CD8-positive, alpha-beta memory T cell (primary cell): ENCODE measurements at regions not wholly inside any gene's neighbourhood (a gene's known extent, or its start where the extent isn't known, plus 50 kb on each side); places are given as distances from the start of the nearest gene placed in this dataset.
A peak's percentile ranks its signal among the peaks of the same experiment; 100 is the strongest.

Experiments used
- CTCF ChIA-PET: fragments of 350-600 bp; sonication (Branson Sonifier 250); formaldehyde crosslinking; loops from one replicate; lab custom pipeline; 2021; ENCODE audit warnings: antibody characterized with exemption; lab: Charles Lee
- POLR2A ChIA-PET: fragments of 350-600 bp; sonication (Branson Sonifier 250); formaldehyde crosslinking; loops from one replicate; lab custom pipeline; 2021; ENCODE audit warnings: antibody characterized with exemption; lab: Charles Lee
- DNase-seq, 5 donors: peaks; one replicate each; pipeline versions ENCODE4 v3.0.0 to v3.0.0-alpha.2; 2020 to 2022; ENCODE audit warnings: mixed read lengths in 1 of 5
- H3K27ac ChIP-seq: one replicate; pipeline ENCODE4 v1.7.0; 2013; ENCODE audit warnings: low read depth, mild to moderate bottlenecking, low read length, moderate library complexity
- H3K27me3 ChIP-seq: 2 replicates; pipeline ENCODE4 v1.7.0; 2013; ENCODE audit warnings: low read length, mild to moderate bottlenecking; ENCODE audit not compliant: insufficient read depth, poor library complexity, severe bottlenecking
- H3K36me3 ChIP-seq: 2 replicates; pipeline ENCODE4 v1.7.0; 2013; ENCODE audit warnings: mild to moderate bottlenecking, low read length, moderate library complexity; ENCODE audit not compliant: insufficient read depth
- H3K4me1 ChIP-seq: 2 replicates; pipeline ENCODE4 v1.7.0; 2013; ENCODE audit warnings: mild to moderate bottlenecking, low read length, moderate library complexity; ENCODE audit not compliant: insufficient read depth
- H3K4me3 ChIP-seq: 2 replicates; pipeline ENCODE4 v1.7.0; 2013; ENCODE audit warnings: mild to moderate bottlenecking, low read length
- H3K9me3 ChIP-seq: 2 replicates; pipeline ENCODE4 v1.7.0; 2013; ENCODE audit warnings: mild to moderate bottlenecking, low read length
- H3K27ac Mint-ChIP-seq, 8 donors: one replicate each; pipeline ENCODE4 v1.8.0; 2020 to 2021; ENCODE audit warnings: mixed read lengths in 8 of 8, mild to moderate bottlenecking in 6 of 8, inconsistent platforms in 3 of 8, moderate library complexity in 3 of 8
- H3K27me3 Mint-ChIP-seq, 2 donors: one replicate each; pipeline ENCODE4 v1.8.0; 2020 to 2021; ENCODE audit warnings: mixed read lengths in 2 of 2, mild to moderate bottlenecking in 1 of 2, moderate library complexity in 1 of 2
- H3K36me3 Mint-ChIP-seq, 3 donors: one replicate each; pipeline ENCODE4 v1.8.0; 2020 to 2021; ENCODE audit warnings: mixed read lengths in 3 of 3, inconsistent platforms in 1 of 3, mild to moderate bottlenecking in 1 of 3
- H3K4me1 Mint-ChIP-seq, 3 donors: one replicate each; pipeline ENCODE4 v1.8.0; 2020 to 2021; ENCODE audit warnings: mixed read lengths in 3 of 3, inconsistent platforms in 1 of 3, mild to moderate bottlenecking in 1 of 3
- H3K4me3 Mint-ChIP-seq, 7 donors: one replicate each; pipeline ENCODE4 v1.8.0; 2020 to 2021; ENCODE audit warnings: mixed read lengths in 7 of 7, mild to moderate bottlenecking in 6 of 7, moderate library complexity in 4 of 7, inconsistent platforms in 2 of 7
- H3K9me3 Mint-ChIP-seq, 5 donors: one replicate each; pipeline ENCODE4 v1.8.0; 2020 to 2022; ENCODE audit warnings: mixed read lengths in 5 of 5, mild to moderate bottlenecking in 3 of 5, moderate library complexity in 2 of 5, inconsistent platforms in 1 of 5

DNA sequence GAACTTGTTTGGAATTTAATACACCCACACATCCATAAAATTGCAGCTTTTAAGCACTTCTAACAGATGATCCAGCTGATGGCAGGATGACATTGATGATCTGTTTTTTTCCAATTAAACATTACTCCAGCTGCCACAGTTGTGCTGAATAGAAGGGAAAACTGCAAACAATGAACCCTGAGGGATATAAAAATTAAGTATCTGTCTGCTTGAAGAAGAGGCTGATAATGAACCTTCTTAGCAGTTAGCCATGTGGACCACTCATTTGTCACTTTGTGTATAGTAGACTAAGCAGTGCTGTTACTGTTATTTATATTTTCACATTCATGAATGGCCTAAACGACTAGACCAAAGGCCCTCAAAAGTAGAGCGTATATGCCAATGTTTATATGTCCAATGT lies 1201.0 kb upstream of the LRRTM1 start:
- Histone ChIP-seq H3K4me3 (no peak overlapping the region), H3K27ac (no peak overlapping the region), H3K4me1 (no peaks in the 10 kb centered on the region), H3K27me3 (no peaks in the 10 kb centered on the region), H3K36me3 (no peaks in the 10 kb centered on the region), H3K9me3 (no peaks in the 10 kb centered on the region)
- no peaks in the 10 kb centered on the region for H3K36me3 Mint-ChIP-seq
- ChIA-PET CTCF (no interaction called here), POLR2A (no interaction called here)
- no peaks in the 10 kb centered on the region for H3K4me1 Mint-ChIP-seq
- no peaks in the 10 kb centered on the region for H3K27me3 Mint-ChIP-seq
- H3K27ac Mint-ChIP-seq: no peak overlapping the region
- no peak for DNase-seq
- no peak overlapping the region for H3K4me3 Mint-ChIP-seq
- peaks cover 0 to 27% (median 7%) of the 10 kb centered on the region in 5 donors for H3K9me3 Mint-ChIP-seq

DNA sequence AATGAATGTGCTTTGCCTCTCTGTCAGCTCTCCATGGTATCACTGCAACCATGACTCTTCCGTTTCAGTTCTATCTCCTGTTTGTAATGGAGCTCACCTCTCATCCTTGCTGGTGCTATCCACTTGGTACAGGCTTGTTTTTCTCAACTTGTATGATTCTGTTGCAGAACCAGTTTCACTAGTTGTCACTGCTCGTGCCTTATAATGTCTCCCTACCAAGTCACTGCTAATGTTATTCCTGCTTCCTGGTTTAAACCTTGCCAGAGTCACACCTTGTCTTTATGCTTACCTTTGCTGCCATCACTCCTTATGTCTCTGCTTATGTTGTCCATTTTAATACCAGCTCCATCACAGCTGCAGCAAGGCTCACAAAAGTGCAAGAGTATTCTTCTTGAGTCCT lies 1191.0 kb upstream of the LRRTM1 start:
- no peaks in the 10 kb centered on the region for H3K36me3 Mint-ChIP-seq
- CTCF ChIA-PET: no interaction called here
- Histone ChIP-seq H3K27ac (no peak overlapping the region), H3K4me1 (no peaks in the 10 kb centered on the region), H3K4me3 (no peak overlapping the region), H3K27me3 (no peaks in the 10 kb centered on the region), H3K36me3 (no peaks in the 10 kb centered on the region), H3K9me3 (no peaks in the 10 kb centered on the region)
- H3K9me3 Mint-ChIP-seq: peaks cover 7 to 59% (median 24%) of the 10 kb centered on the region in 5 donors
- no peaks in the 10 kb centered on the region for H3K4me1 Mint-ChIP-seq
- no peak for DNase-seq
- no peak overlapping the region for H3K4me3 Mint-ChIP-seq
- H3K27ac Mint-ChIP-seq: no peak overlapping the region
- no peaks in the 10 kb centered on the region for H3K27me3 Mint-ChIP-seq
- POLR2A ChIA-PET: no interaction called here

DNA sequence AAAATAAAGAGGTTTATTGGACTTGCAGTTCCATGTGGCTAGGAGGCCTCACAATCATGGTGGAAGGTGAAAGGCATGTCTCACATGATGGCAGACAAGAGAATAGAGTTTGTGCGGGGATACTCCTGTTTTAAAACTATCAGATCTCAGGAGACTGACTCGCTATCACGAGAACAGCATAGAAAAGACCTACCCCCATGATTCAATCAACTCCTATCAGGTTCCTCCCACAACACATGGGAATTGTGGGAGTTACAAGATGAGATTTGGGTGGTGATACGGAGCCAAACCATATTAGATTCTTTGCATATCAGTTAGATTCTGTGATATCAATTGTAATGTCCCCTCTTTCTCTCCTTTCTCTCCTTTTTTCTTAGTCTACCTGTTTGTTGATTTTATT lies 1178.7 kb upstream of the LRRTM1 start:
- Mint-ChIP-seq H3K27me3 (no peaks in the 10 kb centered on the region), H3K9me3 (peaks cover 6 to 34% (median 26%) of the 10 kb centered on the region in 5 donors), H3K4me3 (no peak overlapping the region), H3K36me3 (no peaks in the 10 kb centered on the region), H3K27ac (no peak overlapping the region), H3K4me1 (no peaks in the 10 kb centered on the region)
- Histone ChIP-seq H3K27ac (no peak overlapping the region), H3K9me3 (no peaks in the 10 kb centered on the region), H3K36me3 (no peaks in the 10 kb centered on the region), H3K27me3 (no peaks in the 10 kb centered on the region), H3K4me3 (no peak overlapping the region), H3K4me1 (no peaks in the 10 kb centered on the region)
- CTCF ChIA-PET: no interaction called here
- no peak for DNase-seq
- POLR2A ChIA-PET: no interaction called here

DNA sequence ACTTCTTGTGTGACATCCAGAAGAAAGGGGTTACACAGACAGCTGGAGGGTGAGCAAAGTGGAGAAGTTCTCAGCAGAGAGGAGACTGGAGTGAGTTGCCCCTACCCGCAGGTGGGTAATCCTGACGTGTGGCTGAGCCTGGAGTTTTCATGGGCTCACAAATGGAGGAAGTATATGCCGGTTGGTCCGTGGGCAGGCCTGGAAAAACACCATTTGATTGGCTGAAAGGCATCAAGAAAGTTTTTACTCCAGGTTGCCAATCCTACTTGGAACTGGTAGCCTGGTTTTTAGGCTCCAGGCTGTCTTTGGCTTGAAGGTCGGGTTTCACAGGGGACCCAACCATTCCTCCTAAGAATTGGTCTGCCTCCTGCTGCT lies 1177.4 kb upstream of the LRRTM1 start:
- no peaks in the 10 kb centered on the region for H3K36me3 ChIP-seq
- no peak overlapping the region for H3K27ac ChIP-seq
- Mint-ChIP-seq H3K4me1 (no peaks in the 10 kb centered on the region), H3K27ac (no peak overlapping the region), H3K27me3 (no peaks in the 10 kb centered on the region), H3K4me3 (peak overlapping the region in 1 of 7 donors; percentile 1), H3K36me3 (no peaks in the 10 kb centered on the region), H3K9me3 (peaks cover 9 to 33% (median 21%) of the 10 kb centered on the region in 5 donors)
- no peak overlapping the region for H3K4me3 ChIP-seq
- ChIA-PET POLR2A (no interaction called here), CTCF (no interaction called here)
- H3K4me1 ChIP-seq: no peaks in the 10 kb centered on the region
- no peak for DNase-seq
- no peaks in the 10 kb centered on the region for H3K27me3 ChIP-seq
- no peaks in the 10 kb centered on the region for H3K9me3 ChIP-seq

DNA sequence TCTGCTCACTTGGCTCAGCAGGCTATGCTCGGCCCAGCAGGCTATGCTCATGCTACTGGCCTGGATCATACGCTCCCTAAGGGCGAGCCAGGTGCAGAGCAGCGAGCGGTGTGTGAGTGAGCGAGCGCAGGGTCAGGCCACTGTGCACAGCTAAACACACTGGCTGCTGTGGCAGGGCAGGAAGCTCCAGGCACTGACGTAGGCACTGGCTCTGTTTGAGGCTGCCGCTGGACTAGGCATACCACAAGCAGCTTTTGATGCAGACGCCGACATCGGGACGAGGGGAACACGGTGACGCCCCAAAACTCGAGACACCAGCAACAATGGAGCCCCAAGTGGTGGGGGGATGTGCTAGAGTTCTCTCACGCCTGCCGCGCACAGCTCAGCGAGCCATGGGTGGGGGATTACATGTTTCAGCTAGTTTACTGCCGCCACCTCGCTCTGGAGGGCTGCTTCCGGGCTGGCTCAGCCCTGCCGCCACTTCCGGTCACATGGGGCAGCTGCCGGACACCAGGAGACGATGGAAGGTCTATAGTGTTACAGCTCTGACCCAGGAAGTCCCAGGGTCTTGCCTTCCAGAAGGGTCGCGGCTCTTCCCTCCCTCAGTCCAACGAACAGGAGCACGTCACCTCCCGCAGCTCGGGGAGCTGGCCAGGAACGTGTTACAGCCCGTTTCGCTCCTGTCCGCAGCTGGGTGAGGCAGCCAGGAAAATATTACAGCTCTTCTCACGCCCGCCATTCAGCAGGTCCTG lies 1176.9 kb upstream of the LRRTM1 start:
- H3K4me1 ChIP-seq: no peaks in the 10 kb centered on the region
- DNase-seq: no peak
- ChIA-PET CTCF (no interaction called here), POLR2A (no interaction called here)
- Mint-ChIP-seq H3K9me3 (peaks cover 9 to 32% (median 21%) of the 10 kb centered on the region in 5 donors), H3K36me3 (no peaks in the 10 kb centered on the region), H3K4me1 (no peaks in the 10 kb centered on the region), H3K4me3 (peak overlapping the region in 1 of 7 donors; percentile 1), H3K27ac (no peak overlapping the region), H3K27me3 (no peaks in the 10 kb centered on the region)
- H3K9me3 ChIP-seq: no peaks in the 10 kb centered on the region
- H3K36me3 ChIP-seq: no peaks in the 10 kb centered on the region
- H3K27ac ChIP-seq: no peak overlapping the region
- H3K4me3 ChIP-seq: no peak overlapping the region
- H3K27me3 ChIP-seq: no peaks in the 10 kb centered on the region

DNA sequence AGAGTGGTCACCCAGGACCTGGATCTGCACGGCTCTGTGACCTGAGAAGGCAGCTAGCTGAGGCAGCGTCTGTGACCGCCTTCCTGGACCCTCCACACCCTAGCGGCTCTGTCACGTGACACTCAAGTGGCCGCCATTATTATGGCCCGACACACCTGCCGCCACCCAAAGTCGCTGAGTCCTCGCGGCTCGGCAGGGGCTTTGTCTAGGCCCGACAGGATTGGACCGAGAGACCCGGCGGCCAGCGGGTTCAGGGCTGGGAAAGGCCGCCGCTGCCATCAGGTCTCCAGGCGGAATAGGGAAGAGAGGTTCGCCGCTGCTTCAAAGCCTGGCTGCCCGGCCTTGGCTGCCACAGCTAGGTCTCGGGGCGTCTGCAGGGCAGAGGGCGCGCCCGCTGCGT lies 1162.5 kb upstream of the LRRTM1 start:
- peak in 1 of 5 donors; percentile 41 for DNase-seq
- Histone ChIP-seq H3K36me3 (no peaks in the 10 kb centered on the region), H3K27me3 (no peaks in the 10 kb centered on the region), H3K27ac (no peak overlapping the region), H3K4me1 (no peaks in the 10 kb centered on the region), H3K9me3 (no peaks in the 10 kb centered on the region), H3K4me3 (no peak overlapping the region)
- POLR2A ChIA-PET: no interaction called here
- H3K4me3 Mint-ChIP-seq: no peak overlapping the region
- no peaks in the 10 kb centered on the region for H3K27me3 Mint-ChIP-seq
- H3K27ac Mint-ChIP-seq: no peak overlapping the region
- peaks cover 7 to 42% (median 10%) of the 10 kb centered on the region in 5 donors for H3K9me3 Mint-ChIP-seq
- CTCF ChIA-PET: no interaction called here
- no peaks in the 10 kb centered on the region for H3K36me3 Mint-ChIP-seq
- no peaks in the 10 kb centered on the region for H3K4me1 Mint-ChIP-seq

DNA sequence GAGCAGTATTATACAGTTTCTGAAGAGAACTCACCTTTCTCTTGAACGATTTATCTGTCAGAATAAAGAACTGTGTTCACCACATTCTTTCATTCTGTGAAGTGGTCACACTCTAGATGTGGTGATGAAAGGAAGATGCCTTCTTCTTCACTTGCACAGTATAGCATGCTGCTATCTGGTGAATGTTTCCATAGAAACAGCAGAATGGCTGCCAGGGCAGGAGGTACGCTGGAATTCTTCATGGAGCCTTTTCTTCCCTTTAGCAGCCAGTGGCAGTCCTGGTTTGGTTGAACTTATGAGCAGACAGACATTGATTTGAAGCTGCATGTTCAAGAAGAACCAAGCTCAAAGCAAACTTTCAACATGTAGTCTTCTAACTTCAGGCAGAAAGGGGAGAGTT lies 1157.9 kb upstream of the LRRTM1 start:
- Mint-ChIP-seq H3K4me3 (no peak overlapping the region), H3K27me3 (no peaks in the 10 kb centered on the region), H3K9me3 (peaks cover 8 to 40% (median 16%) of the 10 kb centered on the region in 5 donors), H3K36me3 (no peaks in the 10 kb centered on the region), H3K4me1 (no peaks in the 10 kb centered on the region), H3K27ac (no peak overlapping the region)
- Histone ChIP-seq H3K36me3 (no peaks in the 10 kb centered on the region), H3K27me3 (no peaks in the 10 kb centered on the region), H3K27ac (no peak overlapping the region), H3K4me1 (no peaks in the 10 kb centered on the region), H3K4me3 (no peak overlapping the region), H3K9me3 (no peaks in the 10 kb centered on the region)
- ChIA-PET CTCF (no interaction called here), POLR2A (no interaction called here)
- no peak for DNase-seq

DNA sequence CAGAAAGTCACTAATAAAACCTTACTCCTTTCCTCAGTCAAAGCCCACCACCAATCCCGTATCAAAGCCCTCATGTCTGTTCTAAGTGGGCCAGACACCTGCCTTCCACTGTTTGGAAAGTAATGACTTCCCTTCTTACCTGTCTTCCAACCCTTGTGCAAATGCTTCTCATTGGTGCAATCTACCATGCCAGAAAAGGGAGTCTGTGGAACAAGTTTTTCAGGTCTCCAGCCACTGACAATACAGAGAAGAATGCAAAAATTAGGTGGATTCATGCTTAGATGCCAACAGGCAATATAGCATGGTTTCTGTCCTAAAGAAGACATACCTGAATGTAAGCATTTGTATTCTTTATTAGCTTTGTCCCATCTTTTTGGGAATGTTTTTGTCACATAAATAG lies 1140.6 kb upstream of the LRRTM1 start:
- Histone ChIP-seq H3K9me3 (no peaks in the 10 kb centered on the region), H3K27me3 (no peaks in the 10 kb centered on the region), H3K27ac (no peak overlapping the region), H3K4me1 (no peaks in the 10 kb centered on the region), H3K4me3 (no peak overlapping the region), H3K36me3 (no peaks in the 10 kb centered on the region)
- H3K4me1 Mint-ChIP-seq: no peaks in the 10 kb centered on the region
- H3K27me3 Mint-ChIP-seq: no peaks in the 10 kb centered on the region
- no peak for DNase-seq
- no peaks in the 10 kb centered on the region for H3K36me3 Mint-ChIP-seq
- no peak overlapping the region for H3K4me3 Mint-ChIP-seq
- no peak overlapping the region for H3K27ac Mint-ChIP-seq
- peaks cover 2 to 70% (median 15%) of the 10 kb centered on the region in 5 donors for H3K9me3 Mint-ChIP-seq
- ChIA-PET POLR2A (no interaction called here), CTCF (no interaction called here)
